GM12878 (cell line): ENCODE measurements at regions not wholly inside any gene's neighbourhood (a gene's known extent, or its start where the extent isn't known, plus 50 kb on each side); places are given as distances from the start of the nearest gene placed in this dataset.

ENCODE experiments used
- CREB1 ChIP-seq: IDR thresholded peaks from 2 replicates; pipeline ENCODE4 v1.6.1; 2012; ENCODE audit warnings: low read depth, mild to moderate bottlenecking, inconsistent platforms
- HDAC6 ChIP-seq: fragments of 200-600 bp; sonication (generic); IDR thresholded peaks from one replicate; pipeline ENCODE4 v1.8.0; 2017; ENCODE audit warnings: antibody characterized with exemption; ENCODE audit not compliant: unreplicated experiment
- IKZF2 ChIP-seq, 2 experiments: fragments of 450-650 bp; IDR thresholded peaks; 2 replicates each; pipeline ENCODE4 v1.6.1; 2017; ENCODE audit warnings: mild to moderate bottlenecking in 2 of 2, moderate library complexity in 2 of 2
- KAT2A ChIP-seq: conservative IDR thresholded peaks from 2 replicates; pipeline ENCODE4 v1.6.1; 2011; ENCODE audit warnings: low read depth, low read length; ENCODE audit not compliant: control insufficient read depth
- MEF2A ChIP-seq: IDR thresholded peaks from 2 replicates; pipeline ENCODE4 v1.6.1; 2011; ENCODE audit warnings: low read depth, mild to moderate bottlenecking, low read length, moderate library complexity; ENCODE audit not compliant: insufficient read depth
- POLR2A ChIP-seq: IDR thresholded peaks from 2 replicates; pipeline ENCODE4 v1.6.1; 2011; ENCODE audit warnings: low read depth, mild to moderate bottlenecking, low read length
- RB1 ChIP-seq: fragments of 450-650 bp; formaldehyde crosslinking; IDR thresholded peaks from 2 replicates; pipeline ENCODE4 v1.6.1; 2017; ENCODE audit warnings: mild to moderate bottlenecking, borderline replicate concordance
- SIX5 ChIP-seq: IDR thresholded peaks from 2 replicates; pipeline ENCODE4 v1.6.1; 2011; ENCODE audit warnings: mild to moderate bottlenecking, low read depth, low read length, moderate library complexity; ENCODE audit not compliant: severe bottlenecking
- SREBF1 ChIP-seq: IDR thresholded peaks from 2 replicates; pipeline ENCODE4 v1.6.1; 2012; ENCODE audit warnings: mild to moderate bottlenecking, low read length
- TARDBP ChIP-seq: IDR thresholded peaks from 2 replicates; pipeline ENCODE4 v1.6.1; 2016; ENCODE audit warnings: borderline replicate concordance
- ZZZ3 ChIP-seq: IDR thresholded peaks from 2 replicates; pipeline ENCODE4 v1.6.1; 2011; ENCODE audit warnings: low read depth; ENCODE audit not compliant: control insufficient read depth, insufficient read length
- TF ChIP-seq, protein P1 (sequence below): fragments of 450-650 bp; IDR thresholded peaks from 2 replicates; pipeline ENCODE4 v1.6.1; 2017; ENCODE audit warnings: mild to moderate bottlenecking, moderate library complexity
- TF ChIP-seq, protein P2 (sequence below): fragments of 450-650 bp; IDR thresholded peaks from 2 replicates; pipeline ENCODE4 v1.6.1; 2017; ENCODE audit warnings: borderline replicate concordance
- TF ChIP-seq, protein P3 (sequence below): IDR thresholded peaks from 2 replicates; pipeline ENCODE4 v1.6.1; 2012; ENCODE audit warnings: mild to moderate bottlenecking, low read depth, low read length

DNA sequence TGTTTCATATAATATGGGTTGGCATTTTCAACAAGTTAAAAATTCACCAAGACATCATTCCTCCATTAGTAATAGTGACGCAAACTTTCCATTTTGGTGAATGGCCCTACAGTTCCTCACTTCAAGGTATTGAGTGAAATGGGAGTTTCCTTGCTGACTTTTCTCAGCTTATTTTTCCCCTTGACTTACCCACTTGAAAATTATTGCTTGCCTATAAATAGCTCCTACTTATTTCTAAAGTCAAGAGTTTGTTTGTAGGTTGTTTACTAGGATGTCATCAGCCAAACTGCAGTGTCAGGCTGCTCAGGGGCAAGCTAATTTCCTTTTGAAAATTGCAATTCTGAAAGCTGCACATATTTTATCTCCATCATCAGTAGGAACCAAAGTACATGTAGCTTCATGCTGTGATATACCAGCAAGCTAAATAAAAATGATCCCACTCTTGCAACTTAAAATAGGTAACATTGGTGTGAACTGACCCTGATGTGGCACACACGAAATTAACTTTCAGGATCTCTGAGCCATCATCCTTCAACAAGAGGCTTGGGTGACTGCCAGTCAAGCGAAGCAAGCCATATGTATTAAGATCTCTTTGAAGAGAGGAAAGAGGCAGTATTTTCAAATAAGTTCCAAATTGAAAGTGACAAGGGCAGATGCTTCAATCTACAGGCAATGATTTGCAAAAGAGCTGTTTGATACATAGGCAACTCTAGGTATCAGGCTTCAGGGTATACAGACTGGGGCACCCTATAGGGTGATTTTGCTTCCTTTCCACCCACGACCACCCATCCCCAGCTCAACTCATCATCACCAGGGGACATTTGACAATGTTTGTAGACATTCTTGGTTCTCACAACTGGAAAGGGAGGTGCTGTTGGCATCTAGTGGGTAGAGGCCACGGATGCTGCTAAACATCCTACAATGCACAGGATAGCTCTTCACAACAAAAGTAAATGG, 66.8 kb upstream of the RASGRP1 start (continued):
- TF ChIP-seq, protein P1, sequence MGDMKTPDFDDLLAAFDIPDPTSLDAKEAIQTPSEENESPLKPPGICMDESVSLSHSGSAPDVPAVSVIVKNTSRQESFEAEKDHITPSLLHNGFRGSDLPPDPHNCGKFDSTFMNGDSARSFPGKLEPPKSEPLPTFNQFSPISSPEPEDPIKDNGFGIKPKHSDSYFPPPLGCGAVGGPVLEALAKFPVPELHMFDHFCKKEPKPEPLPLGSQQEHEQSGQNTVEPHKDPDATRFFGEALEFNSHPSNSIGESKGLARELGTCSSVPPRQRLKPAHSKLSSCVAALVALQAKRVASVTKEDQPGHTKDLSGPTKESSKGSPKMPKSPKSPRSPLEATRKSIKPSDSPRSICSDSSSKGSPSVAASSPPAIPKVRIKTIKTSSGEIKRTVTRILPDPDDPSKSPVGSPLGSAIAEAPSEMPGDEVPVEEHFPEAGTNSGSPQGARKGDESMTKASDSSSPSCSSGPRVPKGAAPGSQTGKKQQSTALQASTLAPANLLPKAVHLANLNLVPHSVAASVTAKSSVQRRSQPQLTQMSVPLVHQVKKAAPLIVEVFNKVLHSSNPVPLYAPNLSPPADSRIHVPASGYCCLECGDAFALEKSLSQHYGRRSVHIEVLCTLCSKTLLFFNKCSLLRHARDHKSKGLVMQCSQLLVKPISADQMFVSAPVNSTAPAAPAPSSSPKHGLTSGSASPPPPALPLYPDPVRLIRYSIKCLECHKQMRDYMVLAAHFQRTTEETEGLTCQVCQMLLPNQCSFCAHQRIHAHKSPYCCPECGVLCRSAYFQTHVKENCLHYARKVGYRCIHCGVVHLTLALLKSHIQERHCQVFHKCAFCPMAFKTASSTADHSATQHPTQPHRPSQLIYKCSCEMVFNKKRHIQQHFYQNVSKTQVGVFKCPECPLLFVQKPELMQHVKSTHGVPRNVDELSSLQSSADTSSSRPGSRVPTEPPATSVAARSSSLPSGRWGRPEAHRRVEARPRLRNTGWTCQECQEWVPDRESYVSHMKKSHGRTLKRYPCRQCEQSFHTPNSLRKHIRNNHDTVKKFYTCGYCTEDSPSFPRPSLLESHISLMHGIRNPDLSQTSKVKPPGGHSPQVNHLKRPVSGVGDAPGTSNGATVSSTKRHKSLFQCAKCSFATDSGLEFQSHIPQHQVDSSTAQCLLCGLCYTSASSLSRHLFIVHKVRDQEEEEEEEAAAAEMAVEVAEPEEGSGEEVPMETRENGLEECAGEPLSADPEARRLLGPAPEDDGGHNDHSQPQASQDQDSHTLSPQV, result no peak; the same call in 1 of the 2 replicates
- peak; percentile 64 to 78; a peak in 2 of 4 replicates for TF ChIP-seq IKZF2 (IDR thresholded peaks at IDR 0.05)
- TF ChIP-seq, protein P2, sequence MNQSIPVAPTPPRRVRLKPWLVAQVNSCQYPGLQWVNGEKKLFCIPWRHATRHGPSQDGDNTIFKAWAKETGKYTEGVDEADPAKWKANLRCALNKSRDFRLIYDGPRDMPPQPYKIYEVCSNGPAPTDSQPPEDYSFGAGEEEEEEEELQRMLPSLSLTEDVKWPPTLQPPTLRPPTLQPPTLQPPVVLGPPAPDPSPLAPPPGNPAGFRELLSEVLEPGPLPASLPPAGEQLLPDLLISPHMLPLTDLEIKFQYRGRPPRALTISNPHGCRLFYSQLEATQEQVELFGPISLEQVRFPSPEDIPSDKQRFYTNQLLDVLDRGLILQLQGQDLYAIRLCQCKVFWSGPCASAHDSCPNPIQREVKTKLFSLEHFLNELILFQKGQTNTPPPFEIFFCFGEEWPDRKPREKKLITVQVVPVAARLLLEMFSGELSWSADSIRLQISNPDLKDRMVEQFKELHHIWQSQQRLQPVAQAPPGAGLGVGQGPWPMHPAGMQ, result no peak
- TF ChIP-seq ZZZ3, result no peak
- no peak for TF ChIP-seq SREBF1
- no peak for TF ChIP-seq TARDBP
- TF ChIP-seq CREB1, result no peak
- TF ChIP-seq MEF2A, result no peak
- TF ChIP-seq POLR2A, result no peak
- TF ChIP-seq RB1, result no peak
- TF ChIP-seq HDAC6, result no peak
- no peak for TF ChIP-seq KAT2A
- no peak for TF ChIP-seq SIX5
- TF ChIP-seq, protein P3, sequence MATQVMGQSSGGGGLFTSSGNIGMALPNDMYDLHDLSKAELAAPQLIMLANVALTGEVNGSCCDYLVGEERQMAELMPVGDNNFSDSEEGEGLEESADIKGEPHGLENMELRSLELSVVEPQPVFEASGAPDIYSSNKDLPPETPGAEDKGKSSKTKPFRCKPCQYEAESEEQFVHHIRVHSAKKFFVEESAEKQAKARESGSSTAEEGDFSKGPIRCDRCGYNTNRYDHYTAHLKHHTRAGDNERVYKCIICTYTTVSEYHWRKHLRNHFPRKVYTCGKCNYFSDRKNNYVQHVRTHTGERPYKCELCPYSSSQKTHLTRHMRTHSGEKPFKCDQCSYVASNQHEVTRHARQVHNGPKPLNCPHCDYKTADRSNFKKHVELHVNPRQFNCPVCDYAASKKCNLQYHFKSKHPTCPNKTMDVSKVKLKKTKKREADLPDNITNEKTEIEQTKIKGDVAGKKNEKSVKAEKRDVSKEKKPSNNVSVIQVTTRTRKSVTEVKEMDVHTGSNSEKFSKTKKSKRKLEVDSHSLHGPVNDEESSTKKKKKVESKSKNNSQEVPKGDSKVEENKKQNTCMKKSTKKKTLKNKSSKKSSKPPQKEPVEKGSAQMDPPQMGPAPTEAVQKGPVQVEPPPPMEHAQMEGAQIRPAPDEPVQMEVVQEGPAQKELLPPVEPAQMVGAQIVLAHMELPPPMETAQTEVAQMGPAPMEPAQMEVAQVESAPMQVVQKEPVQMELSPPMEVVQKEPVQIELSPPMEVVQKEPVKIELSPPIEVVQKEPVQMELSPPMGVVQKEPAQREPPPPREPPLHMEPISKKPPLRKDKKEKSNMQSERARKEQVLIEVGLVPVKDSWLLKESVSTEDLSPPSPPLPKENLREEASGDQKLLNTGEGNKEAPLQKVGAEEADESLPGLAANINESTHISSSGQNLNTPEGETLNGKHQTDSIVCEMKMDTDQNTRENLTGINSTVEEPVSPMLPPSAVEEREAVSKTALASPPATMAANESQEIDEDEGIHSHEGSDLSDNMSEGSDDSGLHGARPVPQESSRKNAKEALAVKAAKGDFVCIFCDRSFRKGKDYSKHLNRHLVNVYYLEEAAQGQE, result no peak
